ENCODE measurements at regions not wholly inside any gene's neighbourhood (a gene's known extent, or its start where the extent isn't known, plus 50 kb on each side); places are given as distances from the start of the nearest gene placed in this dataset.
"Not testable (repeated sequence)": the region's sequence is repeated elsewhere in the genome, so short reads cannot be mapped to it uniquely, and the experiment has no call there.

DNA sequence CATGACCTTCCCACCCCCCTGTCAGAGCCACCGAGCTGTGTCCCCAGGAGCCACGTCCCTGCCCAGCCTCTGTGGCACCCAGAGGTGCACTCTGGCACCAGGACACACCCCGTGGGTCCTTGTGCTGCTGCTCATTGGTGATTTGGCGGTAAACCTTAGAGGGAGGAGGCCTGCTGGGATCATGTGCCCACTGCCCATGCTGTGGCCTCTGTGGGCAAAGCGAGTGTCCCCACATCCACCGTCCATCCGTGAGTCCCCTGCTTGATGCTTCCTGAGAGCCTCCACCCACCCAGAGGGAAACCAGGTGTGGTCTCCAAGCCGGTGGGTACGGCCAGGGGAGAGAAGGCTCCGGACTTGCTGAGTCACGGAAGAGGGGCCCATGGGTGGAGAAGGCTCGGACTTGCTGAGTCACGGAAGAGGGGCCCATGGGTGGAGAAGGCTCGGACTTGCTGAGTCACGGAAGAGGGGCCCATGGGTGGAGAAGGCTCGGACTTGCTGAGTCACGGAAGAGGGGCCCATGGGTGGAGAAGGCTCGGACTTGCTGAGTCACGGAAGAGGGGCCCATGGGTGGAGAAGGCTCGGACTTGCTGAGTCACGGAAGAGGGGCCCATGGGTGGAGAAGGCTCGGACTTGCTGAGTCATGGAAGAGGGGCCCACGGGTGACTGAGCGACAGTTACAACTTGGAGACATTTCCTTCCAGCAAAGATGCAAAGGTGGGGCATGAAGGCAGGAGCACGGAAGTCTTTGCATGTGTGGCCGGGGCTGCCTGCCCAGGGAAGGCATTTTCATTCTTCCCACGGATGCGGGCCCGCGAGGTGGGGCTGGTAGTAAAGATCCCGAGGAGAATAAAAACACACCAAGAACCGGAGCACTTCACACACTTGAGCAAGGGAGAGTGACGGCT, 49.6 kb upstream of the ZNF469 start:
- H3K27ac ChIP-seq (ENCODE audit: low read depth, low read length); H3K4me1 ChIP-seq (replicated peaks in 1 of 4; ENCODE audit: control insufficient read depth in 3 of 4, insufficient read depth in 4 of 4, low read length in 3 of 4); H2AFZ ChIP-seq (ENCODE audit: low read length); H3K79me1 ChIP-seq (ENCODE audit: low read depth, low read length); H2BK12ac ChIP-seq (ENCODE audit: low read depth, low read length); FAIRE-seq; H2BK5ac ChIP-seq (ENCODE audit: low read depth, low read length); H3K79me2 ChIP-seq (ENCODE audit: control insufficient read depth in 1 of 2, insufficient read depth in 2 of 2, low read length in 2 of 2); H3K36me3 ChIP-seq (ENCODE audit: control insufficient read depth in 2 of 4, insufficient read depth in 4 of 4, low read length in 3 of 4); H2BK20ac ChIP-seq (ENCODE audit: low read length); H3K4me2 ChIP-seq (ENCODE audit: insufficient read depth in 1 of 2, low read depth in 2 of 2, low read length in 2 of 2); H3K14ac ChIP-seq (ENCODE audit: insufficient read length); POLR2A ChIA-PET (ENCODE audit: partially characterized antibody); H2BK120ac ChIP-seq (replicated peaks; ENCODE audit: low read depth, low read length); H3K4ac ChIP-seq (replicated peaks; ENCODE audit: insufficient read length, low read depth, low read length); H3K18ac ChIP-seq (ENCODE audit: extremely low read depth, low read length); H4K20me1 ChIP-seq (replicated peaks in 1 of 2; ENCODE audit: control insufficient read depth in 1 of 2, insufficient read depth in 2 of 2, low read length in 2 of 2); H3K27me3 ChIP-seq (replicated peaks in 1 of 4; ENCODE audit: control insufficient read depth in 3 of 4, extremely low read depth in 1 of 4, insufficient read depth in 3 of 4, low read length in 3 of 4); H3K4me3 ChIP-seq (ENCODE audit: extremely low read depth in 1 of 4, insufficient read depth in 2 of 4, low read depth in 3 of 4, low read length in 4 of 4); H3K56ac ChIP-seq (replicated peaks; ENCODE audit: insufficient read length, low read depth, low read length); H3K9ac ChIP-seq (replicated peaks in 1 of 4; ENCODE audit: extremely low read depth in 1 of 4, low read depth in 3 of 4, low read length in 3 of 4); H3K23ac ChIP-seq (ENCODE audit: insufficient read length); CTCF ChIA-PET (ENCODE audit: partially characterized antibody); DNase-seq (ENCODE audit: low read depth in 1 of 2, low spot score in 2 of 2); H4K8ac ChIP-seq (ENCODE audit: extremely low read depth, insufficient read depth, low read length); H4K91ac ChIP-seq (replicated peaks; ENCODE audit: insufficient read length, low read length): not testable (repeated sequence)
- WGBS, 2 experiments (ENCODE audit: extremely low coverage in 1 of 2, insufficient coverage in 1 of 2, insufficient read length in 1 of 2, insufficient replicate concordance in 2 of 2, low coverage in 1 of 2, low lambda C conversion rate in 2 of 2, missing lambda C conversion rate in 1 of 2): 87% methylated on average over 26 of the region's 33 CpGs; no CpG with 5 or more reads in 1 of the 2 experiments
- TF ChIP-seq MAFK (IDR thresholded peaks at IDR 0.05; ENCODE audit: low read depth, low read length) (peak; percentile 32; the same call in 1 of the 2 replicates), BACH1 (IDR thresholded peaks at IDR 0.05; ENCODE audit: low read length) (peak; percentile 88)
- H2BK15ac ChIP-seq (ENCODE audit: low read length): peak overlapping the region; percentile 10; the same call in 1 of the 2 replicates
- peak overlapping the region; percentile 5 for H4K5ac ChIP-seq (ENCODE audit: insufficient read length, low read depth, low read length)
- 0 out of 2 replicates have a peak overlapping the region, but pooled peaks have one; percentile 39 for H2AK5ac ChIP-seq (ENCODE audit: low read depth, low read length)
- H3K23me2 ChIP-seq (ENCODE audit: low read depth, low read length): peaks cover 12% of the 10 kb centered on the region; the same call in 1 of the 2 replicates
- H3K9me3 ChIP-seq (ENCODE audit: insufficient read depth in 2 of 2, low read depth in 1 of 2, low read length in 1 of 2): peaks cover 6 to 16% of the 10 kb centered on the region in 2 experiments

Measured in H1 (cell line).